GOT3 (cell line): ENCODE measurements at regions not wholly inside any gene's neighbourhood (a gene's known extent, or its start where the extent isn't known, plus 50 kb on each side); places are given as distances from the start of the nearest gene placed in this dataset.

Experiments used
- DNase-seq: peaks from one replicate; lab custom pipeline; 2025; ENCODE audit warnings: mixed read lengths; lab: John Stamatoyannopoulos, UW

DNA sequence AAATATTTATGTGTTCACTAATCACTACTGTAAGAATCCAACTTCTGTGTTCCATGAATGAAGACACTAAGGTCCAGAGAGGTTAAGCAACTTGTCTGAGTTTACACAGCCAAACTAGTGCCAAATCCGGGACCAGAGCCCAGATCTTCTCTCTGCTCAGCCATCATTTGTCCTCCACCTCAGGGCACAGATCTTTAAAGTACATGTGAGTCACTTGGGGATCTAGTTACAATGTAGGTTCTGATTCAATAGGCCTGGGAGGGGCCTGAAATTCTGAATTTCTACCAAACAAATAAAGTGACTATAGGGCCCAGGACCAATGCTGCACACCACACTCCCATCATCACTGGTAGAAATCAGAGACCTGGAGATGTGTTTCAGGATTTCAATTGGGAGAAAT is 162.9 kb downstream of the GXYLT1 start:
- no peak for DNase-seq

DNA sequence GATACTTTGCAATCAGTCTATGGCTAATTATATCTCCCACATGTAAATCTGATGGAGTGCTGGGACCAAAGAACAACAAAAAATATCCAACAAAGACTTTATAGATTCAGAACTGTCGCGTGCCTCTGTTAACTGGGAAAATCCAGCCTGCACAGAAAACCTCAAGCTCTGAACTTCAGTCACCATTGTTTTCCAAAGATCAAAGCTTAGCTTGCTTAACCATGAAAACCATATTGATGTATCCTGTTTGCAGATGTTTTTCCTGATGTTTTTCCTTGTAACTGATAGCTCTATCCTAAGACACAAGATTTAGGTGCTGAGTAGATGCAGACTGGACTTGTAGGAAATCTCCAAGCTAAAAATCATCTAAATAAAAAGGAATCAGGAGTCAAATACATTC is 163.7 kb downstream of the GXYLT1 start:
- no peak for DNase-seq

DNA sequence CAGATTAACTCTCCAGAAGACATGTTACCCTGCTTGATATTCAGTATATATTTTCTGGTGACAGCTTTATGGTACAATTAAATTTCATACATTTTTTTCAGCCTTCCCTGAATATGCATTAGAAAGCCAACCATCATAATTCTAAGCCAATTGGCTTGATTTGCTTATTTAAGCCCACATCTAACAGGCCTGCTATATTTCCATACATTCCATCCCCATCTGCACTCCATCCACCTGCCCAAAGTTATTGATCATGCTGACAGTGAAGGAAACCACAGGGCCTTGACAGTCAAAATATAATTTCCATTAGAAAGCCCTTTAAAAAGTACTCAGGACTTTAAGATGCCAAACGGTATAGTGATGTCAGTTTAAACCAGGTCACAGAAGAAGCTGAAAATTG is 164.3 kb downstream of the GXYLT1 start:
- no peak for DNase-seq

GRCh38 chr12:41979574-41979973 is 165.1 kb downstream of the GXYLT1 start:
- DNase-seq: no peak

GRCh38 chr12:41972598-41972997 is 172.1 kb downstream of the GXYLT1 start:
- DNase-seq: no peak

GRCh38 chr12:41972196-41972595 is 172.5 kb downstream of the GXYLT1 start:
- DNase-seq: no peak

DNA sequence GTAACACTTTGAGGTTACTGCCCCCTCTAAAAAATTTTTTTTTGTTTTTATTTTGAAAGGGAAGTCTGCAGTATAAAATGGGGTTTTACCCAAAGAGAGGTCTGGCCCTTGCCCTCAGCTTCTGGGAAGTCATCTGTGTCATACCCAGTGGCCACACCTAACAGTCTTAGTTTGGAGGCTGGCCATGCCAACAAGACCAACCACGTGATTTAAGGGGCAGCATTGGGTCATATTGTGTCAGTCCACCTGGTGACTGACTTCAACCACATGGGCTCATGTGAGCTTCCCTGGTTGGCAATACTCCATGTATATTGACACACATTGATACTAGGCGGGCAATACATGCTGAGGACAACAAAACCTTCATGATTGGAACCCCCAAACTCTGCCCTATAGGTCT is 173.9 kb downstream of the GXYLT1 start:
- no peak for DNase-seq

- no peak for DNase-seq
Measured at GRCh38 chr12:41968599-41968998, 176.1 kb downstream of the GXYLT1 start.

DNA sequence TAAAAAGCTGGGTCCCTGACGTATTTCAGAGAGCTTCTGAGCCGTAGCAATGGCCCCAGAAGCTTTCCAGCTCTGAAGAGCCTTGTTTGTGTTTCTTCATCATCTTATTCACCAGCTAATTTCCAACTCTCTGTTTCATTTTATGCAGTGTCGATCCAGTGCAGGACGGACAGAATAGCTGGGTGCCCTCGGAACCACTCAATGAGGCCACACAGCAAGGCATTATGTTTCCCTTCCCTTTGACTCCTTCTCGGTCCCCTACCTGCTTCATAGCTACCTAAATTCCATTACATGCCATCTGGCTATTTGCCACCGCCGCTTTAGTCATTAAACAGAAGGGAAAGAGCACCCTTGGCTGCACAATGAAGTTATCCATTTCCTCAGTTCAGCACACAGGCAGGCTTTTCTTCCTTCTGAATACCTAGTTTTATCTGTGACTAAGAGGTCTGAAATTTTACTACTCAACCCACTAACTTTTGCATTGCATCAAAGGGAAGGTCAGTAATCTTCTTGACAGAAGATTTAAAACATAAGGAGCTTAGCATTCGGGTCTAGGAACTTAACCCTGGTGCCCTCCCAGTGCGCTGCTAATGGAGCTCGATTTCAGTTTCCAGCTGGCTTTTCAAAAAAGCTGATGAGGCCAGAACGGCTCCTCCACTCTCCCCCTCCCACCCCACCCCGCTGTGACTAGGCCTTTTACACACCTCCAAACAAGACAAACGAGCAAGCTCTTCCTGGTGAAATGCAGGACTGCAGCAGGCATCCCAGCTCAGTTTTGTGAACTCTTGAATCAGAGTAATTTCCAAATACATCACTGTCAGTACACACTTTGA is 176.8 kb downstream of the GXYLT1 start:
- DNase-seq: no peak

DNA sequence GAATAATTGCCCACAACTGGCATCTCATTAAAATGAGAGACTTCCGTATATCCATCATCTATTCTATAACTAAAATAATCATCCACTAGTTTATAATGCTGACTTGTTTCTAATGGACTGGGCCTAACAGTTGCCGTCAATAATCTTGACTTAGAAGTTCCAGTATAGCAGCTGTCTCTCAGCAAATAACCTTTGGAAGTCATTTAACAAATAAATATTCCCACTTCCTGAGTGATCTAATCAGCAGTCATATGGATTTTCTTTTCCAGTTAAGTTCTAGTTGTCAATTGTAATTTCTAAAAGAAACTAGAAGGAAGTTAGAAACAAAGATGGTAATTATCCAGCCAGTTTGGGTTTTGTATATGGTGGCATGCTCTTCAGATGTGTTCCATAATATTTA is 177.8 kb downstream of the GXYLT1 start:
- DNase-seq: no peak

DNA sequence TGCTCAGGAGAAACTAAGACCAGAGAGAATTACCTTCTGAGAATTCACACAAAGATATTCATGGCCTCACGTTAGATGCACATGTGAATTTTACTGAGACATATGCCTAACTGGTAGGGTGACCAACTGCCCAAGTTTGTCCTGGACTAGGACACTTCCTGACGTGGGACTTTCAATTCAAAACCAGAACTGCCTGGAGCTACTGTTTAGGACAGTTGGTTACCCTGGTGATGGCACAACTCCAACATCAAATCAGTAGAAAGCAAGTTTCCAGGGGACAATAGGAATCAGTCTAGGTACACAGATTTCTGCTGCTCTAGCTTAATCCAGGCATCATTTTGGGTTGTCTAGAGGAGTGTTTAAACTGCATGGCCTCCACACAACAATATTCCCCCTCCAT is 178.7 kb downstream of the GXYLT1 start:
- no peak for DNase-seq

DNA sequence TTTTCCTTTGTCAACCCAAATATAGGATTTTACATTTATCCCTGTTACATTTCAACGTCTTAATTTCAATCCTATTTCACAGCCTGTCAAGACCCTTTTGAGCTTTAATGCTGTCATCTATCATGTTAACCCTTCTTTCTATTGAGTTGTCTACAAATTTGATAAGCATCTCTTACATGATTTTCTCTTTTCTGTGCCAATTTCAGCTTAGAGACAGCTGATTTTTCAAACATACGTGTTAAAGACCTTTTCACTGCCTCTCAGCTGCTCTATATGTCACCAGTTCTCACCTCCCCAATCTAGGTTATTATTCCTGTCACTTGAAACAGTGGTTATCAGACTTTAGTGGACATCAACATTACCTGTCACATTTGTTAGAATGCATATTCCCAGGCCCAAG is 181.3 kb downstream of the GXYLT1 start:
- no peak for DNase-seq

DNA sequence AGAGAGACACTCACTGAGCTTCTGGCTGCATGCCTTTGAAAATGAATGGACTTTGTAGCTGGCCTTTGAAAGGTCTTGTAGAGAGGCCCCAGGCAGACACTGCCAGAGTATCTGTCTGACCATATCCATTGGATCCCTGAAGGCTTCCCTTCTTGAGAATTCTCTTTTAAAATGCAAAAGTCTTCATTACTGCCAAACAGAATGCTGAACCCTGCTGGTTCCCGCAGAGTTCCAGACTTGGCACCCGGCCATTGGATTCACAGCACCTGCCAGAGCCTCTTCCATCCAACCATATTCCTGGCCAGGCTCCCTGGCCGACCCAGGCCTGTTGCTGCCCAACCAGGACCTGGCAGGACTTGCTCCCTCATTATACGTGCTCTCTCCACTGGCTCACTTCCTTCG is 182.5 kb downstream of the GXYLT1 start:
- DNase-seq: no peak

- DNase-seq: no peak
Measured at GRCh38 chr12:41959271-41959670, 185.4 kb downstream of the GXYLT1 start.

- DNase-seq: no peak
Measured at GRCh38 chr12:41956353-41956752, 188.3 kb downstream of the GXYLT1 start.

- no peak for DNase-seq
Measured at GRCh38 chr12:41950455-41950854, 194.2 kb downstream of the GXYLT1 start.

GRCh38 chr12:41946106-41946505 is 198.6 kb downstream of the GXYLT1 start:
- no peak for DNase-seq

- DNase-seq: no peak
Measured at GRCh38 chr12:41944216-41944615, 200.5 kb downstream of the GXYLT1 start.

- DNase-seq: no peak
Measured at GRCh38 chr12:41943671-41944070, 201.0 kb downstream of the GXYLT1 start.

DNA sequence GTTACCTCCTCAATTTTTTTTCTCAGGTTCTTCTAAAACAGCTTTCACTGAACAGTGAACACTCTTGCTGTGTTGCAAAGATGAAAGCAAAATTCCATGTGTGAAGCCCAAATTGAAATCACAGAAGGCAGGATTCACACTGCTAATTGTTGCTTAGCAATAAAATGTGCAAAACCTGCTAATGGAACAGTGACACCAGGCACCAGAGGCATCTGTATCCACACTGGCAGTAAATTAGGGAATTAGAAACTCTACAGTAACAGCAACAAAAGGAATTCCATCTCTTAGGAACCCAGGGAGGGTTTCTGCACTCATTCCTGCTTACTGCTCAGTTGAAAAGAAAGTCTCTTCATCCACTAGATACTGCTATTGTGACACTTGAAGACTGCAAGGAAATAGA is 202.3 kb downstream of the GXYLT1 start:
- no peak for DNase-seq

- no peak for DNase-seq
Measured at GRCh38 chr12:41941079-41941478, 203.6 kb downstream of the GXYLT1 start.

- DNase-seq: no peak
Measured at GRCh38 chr12:41940571-41940970, 204.1 kb downstream of the GXYLT1 start.

DNA sequence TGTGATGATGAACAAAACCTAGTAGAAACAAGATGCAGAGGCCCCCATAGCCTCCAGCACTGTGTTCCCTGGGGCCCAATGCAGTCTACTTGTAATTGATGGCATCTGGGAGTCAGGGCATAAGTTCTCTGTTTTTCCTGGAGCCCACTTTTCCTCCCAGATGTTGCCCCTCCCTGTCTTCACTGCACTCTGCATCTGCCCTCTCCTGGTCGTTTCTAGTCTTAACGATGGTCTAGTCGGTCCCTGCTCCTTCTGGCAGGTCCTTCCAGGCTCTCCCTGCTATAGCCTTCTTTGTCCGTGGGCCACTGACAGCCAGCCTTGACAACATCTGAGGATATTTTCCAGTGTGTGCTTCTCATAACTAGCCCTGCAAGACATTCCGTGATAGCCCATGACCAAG is 208.3 kb downstream of the GXYLT1 start:
- no peak for DNase-seq

- DNase-seq: no peak
Measured at GRCh38 chr12:41935911-41936310, 208.8 kb downstream of the GXYLT1 start.
